ENCODE measurements at regions not wholly inside any gene's neighbourhood (a gene's known extent, or its start where the extent isn't known, plus 50 kb on each side); places are given as distances from the start of the nearest gene placed in this dataset.

GRCh38 chr5:161009817-161010216, 157.8 kb upstream of the ATP10B start:
- no peaks in the 10 kb centered on the region for H3K79me2 ChIP-seq (ENCODE audit: control insufficient read depth, insufficient read depth, low read length)
- FAIRE-seq = no peak
- intact Hi-C loops (cut with micrococcal nuclease; ENCODE audit: unreplicated experiment) = no loop called here
- H4K20me1 ChIP-seq (ENCODE audit: control insufficient read depth, insufficient read depth) = no peaks in the 10 kb centered on the region
- ChIA-PET CTCF (no interaction called here), SMC1A (ENCODE audit: uncharacterized antibody, unreplicated experiment) (no interaction called here), RAD21 (ENCODE audit: unreplicated experiment) (no interaction called here), POLR2A (no interaction called here)
- peaks cover 0 to 2% of the 10 kb centered on the region in 2 experiments; a peak in 1 of 4 replicates for H3K27me3 ChIP-seq (replicated peaks in 1 of 2; ENCODE audit: control insufficient read depth in 2 of 2, insufficient read depth in 2 of 2, low read length in 1 of 2)
- H2AFZ ChIP-seq (ENCODE audit: control insufficient read depth, low read depth, low read length) = no peak overlapping the region
- no peaks in the 10 kb centered on the region for H3K4me1 ChIP-seq (ENCODE audit: control insufficient read depth, insufficient read depth, low read length)
- WGBS (ENCODE audit: insufficient coverage, insufficient replicate concordance, low lambda C conversion rate, missing lambda C conversion rate) = 0% methylated on average over 1 of the region's 1 CpG
- H3K36me3 ChIP-seq (ENCODE audit: control insufficient read depth in 2 of 2, insufficient read depth in 2 of 2, low read length in 1 of 2) = no peaks in the 10 kb centered on the region
- no peak overlapping the region for H3K27ac ChIP-seq (ENCODE audit: control insufficient read depth, insufficient read depth)
- in situ Hi-C loops (cut with MboI) = no loop called here
- H3K4me2 ChIP-seq (ENCODE audit: control insufficient read depth, insufficient read depth) = no peak overlapping the region
- H3K4me3 ChIP-seq = no peak overlapping the region
- no TSS peak for BruUV-seq (replicated peaks)
- no peak overlapping the region for H3K9ac ChIP-seq (ENCODE audit: control insufficient read depth, insufficient read depth, low read length)
- no peak for DNase-seq (ENCODE audit: low read depth, low spot score)
- no peak for ATAC-seq
- no peaks in the 10 kb centered on the region; the same call in 2 of the 3 replicates for H3K9me3 ChIP-seq (replicated peaks; ENCODE audit: control insufficient read depth, insufficient read depth, low read length)
- TF ChIP-seq IRF4 (IDR thresholded peaks at IDR 0.05; ENCODE audit: low read depth, low read length) (no peak), RAD21 (IDR thresholded peaks at IDR 0.05; ENCODE audit: insufficient read depth, low read depth, low read length) (no peak), RELB (IDR thresholded peaks at IDR 0.05; ENCODE audit: low read depth) (no peak), USF1 (IDR thresholded peaks at IDR 0.05; ENCODE audit: borderline replicate concordance, extremely low read length, insufficient read depth, low read depth, low read length) (no peak), TBL1XR1 (IDR thresholded peaks at IDR 0.05; ENCODE audit: low read depth, low read length) (no peak), MTA3 (IDR thresholded peaks at IDR 0.05; ENCODE audit: borderline replicate concordance, low read length) (no peak)

All from GM12878 (cell line).